ENCODE measurements at regions not wholly inside any gene's neighbourhood (a gene's known extent, or its start where the extent isn't known, plus 50 kb on each side); places are given as distances from the start of the nearest gene placed in this dataset.

GRCh38 chr2:188751816-188752215 is 222.4 kb upstream of the COL3A1 start:
- DNase-seq = no peak
- H3K4me3 Mint-ChIP-seq = no peak overlapping the region
- H3K9me3 Mint-ChIP-seq = peaks cover 5% of the 10 kb centered on the region
- H3K27ac Mint-ChIP-seq = no peak overlapping the region
- no peaks in the 10 kb centered on the region for H3K36me3 Mint-ChIP-seq (ENCODE audit: low read depth)
- no peaks in the 10 kb centered on the region for H3K4me1 Mint-ChIP-seq (ENCODE audit: low read depth)
- H3K27me3 Mint-ChIP-seq = no peaks in the 10 kb centered on the region

- Mint-ChIP-seq H3K27ac (no peak overlapping the region), H3K4me1 (ENCODE audit: low read depth) (no peaks in the 10 kb centered on the region), H3K27me3 (no peaks in the 10 kb centered on the region), H3K36me3 (ENCODE audit: low read depth) (no peaks in the 10 kb centered on the region), H3K9me3 (peaks cover 8% of the 10 kb centered on the region), H3K4me3 (no peak overlapping the region)
- DNase-seq = no peak
Observed at GRCh38 chr2:188752311-188752710, 221.9 kb upstream of the COL3A1 start.

- no peak for DNase-seq
- no peaks in the 10 kb centered on the region for H3K4me1 Mint-ChIP-seq (ENCODE audit: low read depth)
- H3K4me3 Mint-ChIP-seq = no peak overlapping the region
- H3K36me3 Mint-ChIP-seq (ENCODE audit: low read depth) = no peaks in the 10 kb centered on the region
- peaks cover 5% of the 10 kb centered on the region for H3K9me3 Mint-ChIP-seq
- no peaks in the 10 kb centered on the region for H3K27me3 Mint-ChIP-seq
- no peak overlapping the region for H3K27ac Mint-ChIP-seq
Observed at GRCh38 chr2:188762151-188762550, 212.0 kb upstream of the COL3A1 start.

GRCh38 chr2:188765522-188766470 is 208.4 kb upstream of the COL3A1 start:
- no peaks in the 10 kb centered on the region for H3K9me3 Mint-ChIP-seq
- no peak for DNase-seq

GRCh38 chr2:188766471-188766856 is 207.7 kb upstream of the COL3A1 start:
- no peak for DNase-seq
- Mint-ChIP-seq H3K9me3 (no peaks in the 10 kb centered on the region), H3K36me3 (ENCODE audit: low read depth) (no peaks in the 10 kb centered on the region), H3K27me3 (peaks cover 3% of the 10 kb centered on the region), H3K4me3 (no peak overlapping the region), H3K4me1 (ENCODE audit: low read depth) (no peaks in the 10 kb centered on the region), H3K27ac (no peak overlapping the region)

More at GRCh38 chr2:188765522-188766470, 208.4 kb upstream of the COL3A1 start:
- H3K27ac Mint-ChIP-seq = no peak overlapping the region
- H3K4me3 Mint-ChIP-seq = no peak overlapping the region
- no peaks in the 10 kb centered on the region for H3K4me1 Mint-ChIP-seq (ENCODE audit: low read depth)
- H3K27me3 Mint-ChIP-seq = no peaks in the 10 kb centered on the region
- H3K36me3 Mint-ChIP-seq (ENCODE audit: low read depth) = no peaks in the 10 kb centered on the region

- no peak for DNase-seq
- Mint-ChIP-seq H3K4me3 (no peak overlapping the region), H3K36me3 (ENCODE audit: low read depth) (no peaks in the 10 kb centered on the region), H3K9me3 (no peaks in the 10 kb centered on the region), H3K27me3 (peaks cover 3% of the 10 kb centered on the region), H3K27ac (no peak overlapping the region), H3K4me1 (ENCODE audit: low read depth) (no peaks in the 10 kb centered on the region)
Observed at GRCh38 chr2:188767176-188767575, 207.0 kb upstream of the COL3A1 start.

- no peaks in the 10 kb centered on the region for H3K9me3 Mint-ChIP-seq
- no peak for DNase-seq
- H3K4me1 Mint-ChIP-seq (ENCODE audit: low read depth) = no peaks in the 10 kb centered on the region
- peaks cover 3% of the 10 kb centered on the region for H3K27me3 Mint-ChIP-seq
- H3K27ac Mint-ChIP-seq = no peak overlapping the region
- H3K36me3 Mint-ChIP-seq (ENCODE audit: low read depth) = no peaks in the 10 kb centered on the region
- H3K4me3 Mint-ChIP-seq = no peak overlapping the region
Observed at GRCh38 chr2:188770296-188770695, 203.9 kb upstream of the COL3A1 start.

- no peak overlapping the region for H3K4me3 Mint-ChIP-seq
- no peak for DNase-seq
- H3K36me3 Mint-ChIP-seq (ENCODE audit: low read depth) = no peaks in the 10 kb centered on the region
- H3K27ac Mint-ChIP-seq = no peak overlapping the region
- H3K27me3 Mint-ChIP-seq = peaks cover 3% of the 10 kb centered on the region
- no peaks in the 10 kb centered on the region for H3K9me3 Mint-ChIP-seq
- H3K4me1 Mint-ChIP-seq (ENCODE audit: low read depth) = no peaks in the 10 kb centered on the region
Observed at GRCh38 chr2:188773075-188773474, 201.1 kb upstream of the COL3A1 start.

- no peaks in the 10 kb centered on the region for H3K36me3 Mint-ChIP-seq (ENCODE audit: low read depth)
- H3K27ac Mint-ChIP-seq = no peak overlapping the region
- H3K27me3 Mint-ChIP-seq = no peaks in the 10 kb centered on the region
- no peak overlapping the region for H3K4me3 Mint-ChIP-seq
- H3K9me3 Mint-ChIP-seq = no peaks in the 10 kb centered on the region
- no peak for DNase-seq
- no peaks in the 10 kb centered on the region for H3K4me1 Mint-ChIP-seq (ENCODE audit: low read depth)
Observed at GRCh38 chr2:188776634-188777033, 197.5 kb upstream of the COL3A1 start.

- no peak for DNase-seq
- Mint-ChIP-seq H3K4me3 (no peak overlapping the region), H3K36me3 (ENCODE audit: low read depth) (no peaks in the 10 kb centered on the region), H3K27me3 (no peaks in the 10 kb centered on the region), H3K27ac (no peak overlapping the region), H3K4me1 (ENCODE audit: low read depth) (no peaks in the 10 kb centered on the region), H3K9me3 (no peaks in the 10 kb centered on the region)
Observed at GRCh38 chr2:188784269-188784762, 189.9 kb upstream of the COL3A1 start.

GRCh38 chr2:188785061-188785460 is 189.1 kb upstream of the COL3A1 start:
- Mint-ChIP-seq H3K27ac (no peak overlapping the region), H3K4me1 (ENCODE audit: low read depth) (no peaks in the 10 kb centered on the region), H3K4me3 (no peak overlapping the region), H3K27me3 (no peaks in the 10 kb centered on the region), H3K9me3 (no peaks in the 10 kb centered on the region), H3K36me3 (ENCODE audit: low read depth) (no peaks in the 10 kb centered on the region)
- no peak for DNase-seq

- no peaks in the 10 kb centered on the region for H3K4me1 Mint-ChIP-seq (ENCODE audit: low read depth)
- no peak overlapping the region for H3K4me3 Mint-ChIP-seq
- no peak overlapping the region for H3K27ac Mint-ChIP-seq
- no peaks in the 10 kb centered on the region for H3K9me3 Mint-ChIP-seq
- DNase-seq = no peak
- H3K36me3 Mint-ChIP-seq (ENCODE audit: low read depth) = no peaks in the 10 kb centered on the region
- H3K27me3 Mint-ChIP-seq = no peaks in the 10 kb centered on the region
Observed at GRCh38 chr2:188785490-188785889, 188.7 kb upstream of the COL3A1 start.

GRCh38 chr2:188786368-188786841 is 187.8 kb upstream of the COL3A1 start:
- no peak overlapping the region for H3K27ac Mint-ChIP-seq
- H3K27me3 Mint-ChIP-seq = no peaks in the 10 kb centered on the region
- DNase-seq = no peak
- no peaks in the 10 kb centered on the region for H3K9me3 Mint-ChIP-seq
- H3K36me3 Mint-ChIP-seq (ENCODE audit: low read depth) = no peaks in the 10 kb centered on the region
- no peak overlapping the region for H3K4me3 Mint-ChIP-seq
- no peaks in the 10 kb centered on the region for H3K4me1 Mint-ChIP-seq (ENCODE audit: low read depth)

- Mint-ChIP-seq H3K4me3 (no peak overlapping the region), H3K4me1 (ENCODE audit: low read depth) (no peaks in the 10 kb centered on the region), H3K9me3 (no peaks in the 10 kb centered on the region), H3K36me3 (ENCODE audit: low read depth) (no peaks in the 10 kb centered on the region), H3K27ac (no peak overlapping the region), H3K27me3 (no peaks in the 10 kb centered on the region)
- no peak for DNase-seq
Observed at GRCh38 chr2:188787021-188787657, 187.0 kb upstream of the COL3A1 start.

GRCh38 chr2:188787658-188788240 is 186.4 kb upstream of the COL3A1 start:
- Mint-ChIP-seq H3K36me3 (ENCODE audit: low read depth) (no peaks in the 10 kb centered on the region), H3K9me3 (no peaks in the 10 kb centered on the region), H3K4me3 (no peak overlapping the region), H3K27ac (no peak overlapping the region), H3K4me1 (ENCODE audit: low read depth) (no peaks in the 10 kb centered on the region), H3K27me3 (no peaks in the 10 kb centered on the region)
- no peak for DNase-seq
